Astrocyte of the spinal cord (primary cell): ENCODE measurements at regions not wholly inside any gene's neighbourhood (a gene's known extent, or its start where the extent isn't known, plus 50 kb on each side); places are given as distances from the start of the nearest gene placed in this dataset.
"Not testable (repeated sequence)": the region's sequence is repeated elsewhere in the genome, so short reads cannot be mapped to it uniquely, and the experiment has no call there.

ENCODE experiments used
- DNase-seq: peaks from one replicate; pipeline ENCODE4 v3.0.0; 2011; ENCODE audit warnings: low read depth, low spot score
- H3K4me3 ChIP-seq: 2 replicates; pipeline ENCODE4 v1.5.1; 2011; ENCODE audit warnings: low read depth, mild to moderate bottlenecking, low read length, moderate library complexity
- CTCF ChIP-seq: IDR thresholded peaks from 2 replicates; pipeline ENCODE4 v1.5.1; 2012; ENCODE audit warnings: low read depth, mild to moderate bottlenecking, low read length, inconsistent platforms
- in situ Hi-C: cut with HindIII; loops from 2 replicates; pipeline ENCODE4 v1.10.0; 2017; ENCODE audit warnings: low sequenced_read_pairs

GRCh38 chr4:124817531-124817930 is 105.0 kb upstream of the ANKRD50 start:
- in situ Hi-C loops, result no loop called here
- no peak overlapping the region for H3K4me3 ChIP-seq
- TF ChIP-seq CTCF, result no peak
- no peak for DNase-seq

GRCh38 chr4:124812203-124812602 is 99.7 kb upstream of the ANKRD50 start:
- in situ Hi-C loops, DNase-seq: not testable (repeated sequence)

GRCh38 chr4:124810827-124811226 is 98.3 kb upstream of the ANKRD50 start:
- TF ChIP-seq CTCF, result no peak

More at GRCh38 chr4:124812203-124812602, 99.7 kb upstream of the ANKRD50 start:
- H3K4me3 ChIP-seq, result not testable (repeated sequence)

GRCh38 chr4:124807421-124807820 is 94.9 kb upstream of the ANKRD50 start:
- no peak for DNase-seq
- no peak overlapping the region for H3K4me3 ChIP-seq
- TF ChIP-seq CTCF, result no peak
- in situ Hi-C loops, result no loop called here

More at GRCh38 chr4:124810827-124811226, 98.3 kb upstream of the ANKRD50 start:
- in situ Hi-C loops, result no loop called here
- H3K4me3 ChIP-seq, result no peak overlapping the region
- peak; percentile 9 for DNase-seq

GRCh38 chr4:124806403-124806802 is 93.9 kb upstream of the ANKRD50 start:
- peak; percentile 81 for DNase-seq
- no peak for TF ChIP-seq CTCF
- in situ Hi-C loops, result no loop called here
- no peak overlapping the region for H3K4me3 ChIP-seq

GRCh38 chr4:124804584-124804983 is 92.1 kb upstream of the ANKRD50 start:
- TF ChIP-seq CTCF, result no peak
- no peak overlapping the region for H3K4me3 ChIP-seq
- DNase-seq, result peak; percentile 38
- in situ Hi-C loops, result no loop called here

DNA sequence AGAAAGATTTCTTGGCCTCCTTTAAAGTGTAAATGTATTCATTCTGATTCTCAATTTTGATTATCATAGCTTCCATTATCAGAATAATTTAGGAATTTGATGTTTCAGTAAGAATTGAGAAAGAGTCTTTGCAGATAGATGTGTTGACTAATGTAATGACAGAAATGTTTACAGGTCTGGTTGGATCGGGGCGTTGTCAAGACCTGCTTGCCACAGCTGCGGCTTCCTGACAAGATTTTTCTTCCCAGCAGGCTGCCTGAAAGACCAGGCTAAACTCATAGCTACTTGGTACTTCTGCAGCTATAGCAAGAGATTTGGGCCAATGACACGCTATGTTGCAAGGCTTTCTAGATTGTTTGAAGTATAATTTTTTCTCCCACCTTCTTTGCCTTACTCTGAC is 91.5 kb upstream of the ANKRD50 start:
- no peak overlapping the region for H3K4me3 ChIP-seq
- no peak for DNase-seq
- TF ChIP-seq CTCF, result no peak
- in situ Hi-C loops, result no loop called here
